NCI-H345 treated with DMSO at 0.1 percent for 48 hours (cell line): ENCODE measurements at regions not wholly inside any gene's neighbourhood (a gene's known extent, or its start where the extent isn't known, plus 50 kb on each side); places are given as distances from the start of the nearest gene placed in this dataset.

Source experiments
- DNase-seq: peaks from one replicate; lab custom pipeline; 2025; ENCODE audit not compliant: unreplicated experiment; lab: John Stamatoyannopoulos, UW

- no peak for DNase-seq
These were observed 214.7 kb downstream of the KCNS3 start for GRCh38 chr2:18093196-18093595.

- DNase-seq: no peak
These were observed 214.3 kb downstream of the KCNS3 start for GRCh38 chr2:18092760-18093159.

- no peak for DNase-seq
These were observed 207.1 kb downstream of the KCNS3 start for GRCh38 chr2:18085593-18085992.

GRCh38 chr2:18084376-18084775 is 205.9 kb downstream of the KCNS3 start:
- DNase-seq: no peak

GRCh38 chr2:18083806-18084205 is 205.3 kb downstream of the KCNS3 start:
- no peak for DNase-seq

GRCh38 chr2:18078216-18078615 is 199.7 kb downstream of the KCNS3 start:
- DNase-seq: no peak

- DNase-seq: no peak
These were observed 199.2 kb downstream of the KCNS3 start for GRCh38 chr2:18077704-18078103.

- DNase-seq: no peak
These were observed 198.8 kb downstream of the KCNS3 start for GRCh38 chr2:18077231-18077630.

- no peak for DNase-seq
These were observed 196.0 kb downstream of the KCNS3 start for GRCh38 chr2:18074476-18074875.

GRCh38 chr2:18073601-18074000 is 195.1 kb downstream of the KCNS3 start:
- no peak for DNase-seq

GRCh38 chr2:18067588-18068384 is 189.3 kb downstream of the KCNS3 start:
- DNase-seq: no peak

GRCh38 chr2:18066894-18067293 is 188.4 kb downstream of the KCNS3 start:
- DNase-seq: no peak

GRCh38 chr2:18066066-18066465 is 187.6 kb downstream of the KCNS3 start:
- DNase-seq: no peak

- no peak for DNase-seq
These were observed 186.8 kb downstream of the KCNS3 start for GRCh38 chr2:18065249-18065648.

GRCh38 chr2:18063826-18064470 is 185.5 kb downstream of the KCNS3 start:
- no peak for DNase-seq

- DNase-seq: no peak
These were observed 184.4 kb downstream of the KCNS3 start for GRCh38 chr2:18062892-18063291.

GRCh38 chr2:18061717-18062116 is 183.2 kb downstream of the KCNS3 start:
- DNase-seq: no peak

- DNase-seq: no peak
These were observed 179.2 kb downstream of the KCNS3 start for GRCh38 chr2:18057657-18058056.

GRCh38 chr2:18055290-18055689 is 176.8 kb downstream of the KCNS3 start:
- no peak for DNase-seq

- no peak for DNase-seq
These were observed 171.5 kb downstream of the KCNS3 start for GRCh38 chr2:18050001-18050400.

- no peak for DNase-seq
These were observed 170.9 kb downstream of the KCNS3 start for GRCh38 chr2:18049325-18049724.

GRCh38 chr2:18047896-18048657 is 169.6 kb downstream of the KCNS3 start:
- no peak for DNase-seq
